ENCODE measurements at regions not wholly inside any gene's neighbourhood (a gene's known extent, or its start where the extent isn't known, plus 50 kb on each side); places are given as distances from the start of the nearest gene placed in this dataset.

- DNase-seq = no peak
- intact Hi-C loops (cut with DNase I; ENCODE audit: low total_unique reads) = no loop called here
- Histone ChIP-seq H3K27ac (no peak overlapping the region), H3K27me3 (replicated peaks in 1 of 7) (no peaks in the 10 kb centered on the region), H3K9me3 (peaks cover 0 to 6% (median 1%) of the 10 kb centered on the region in 8 donors), H3K4me3 (no peak overlapping the region), H3K4me1 (peaks cover 0 to 5% (median 0%) of the 10 kb centered on the region in 6 donors), H3K36me3 (no peaks in the 10 kb centered on the region)
- TF ChIP-seq POLR2A (IDR thresholded peaks at IDR 0.05) (no peak), POLR2AphosphoS5 (IDR thresholded peaks at IDR 0.05) (no peak)
- TF ChIP-seq, protein P1, sequence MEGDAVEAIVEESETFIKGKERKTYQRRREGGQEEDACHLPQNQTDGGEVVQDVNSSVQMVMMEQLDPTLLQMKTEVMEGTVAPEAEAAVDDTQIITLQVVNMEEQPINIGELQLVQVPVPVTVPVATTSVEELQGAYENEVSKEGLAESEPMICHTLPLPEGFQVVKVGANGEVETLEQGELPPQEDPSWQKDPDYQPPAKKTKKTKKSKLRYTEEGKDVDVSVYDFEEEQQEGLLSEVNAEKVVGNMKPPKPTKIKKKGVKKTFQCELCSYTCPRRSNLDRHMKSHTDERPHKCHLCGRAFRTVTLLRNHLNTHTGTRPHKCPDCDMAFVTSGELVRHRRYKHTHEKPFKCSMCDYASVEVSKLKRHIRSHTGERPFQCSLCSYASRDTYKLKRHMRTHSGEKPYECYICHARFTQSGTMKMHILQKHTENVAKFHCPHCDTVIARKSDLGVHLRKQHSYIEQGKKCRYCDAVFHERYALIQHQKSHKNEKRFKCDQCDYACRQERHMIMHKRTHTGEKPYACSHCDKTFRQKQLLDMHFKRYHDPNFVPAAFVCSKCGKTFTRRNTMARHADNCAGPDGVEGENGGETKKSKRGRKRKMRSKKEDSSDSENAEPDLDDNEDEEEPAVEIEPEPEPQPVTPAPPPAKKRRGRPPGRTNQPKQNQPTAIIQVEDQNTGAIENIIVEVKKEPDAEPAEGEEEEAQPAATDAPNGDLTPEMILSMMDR (IDR thresholded peaks at IDR 0.05 in 8 of 11, conservative IDR thresholded peaks at IDR 0.05 in 3 of 11) = no peak
These were observed 476.3 kb downstream of the SIPA1L2 start for GRCh38 chr1:232153652-232154051.

- DNase-seq = no peak
- intact Hi-C loops (cut with DNase I; ENCODE audit: low total_unique reads) = no loop called here
- TF ChIP-seq, protein P1 (IDR thresholded peaks at IDR 0.05 in 8 of 11, conservative IDR thresholded peaks at IDR 0.05 in 3 of 11) = no peak
- TF ChIP-seq POLR2A (IDR thresholded peaks at IDR 0.05) (no peak), POLR2AphosphoS5 (IDR thresholded peaks at IDR 0.05) (no peak)
- Histone ChIP-seq H3K9me3 (peaks cover 0 to 2% (median 0%) of the 10 kb centered on the region in 8 donors), H3K4me3 (no peak overlapping the region), H3K27ac (no peak overlapping the region), H3K36me3 (no peaks in the 10 kb centered on the region), H3K4me1 (peaks cover 0 to 5% (median 0%) of the 10 kb centered on the region in 6 donors), H3K27me3 (replicated peaks in 1 of 7) (no peaks in the 10 kb centered on the region)
- 63 to 74% (median 70%) methylated on average over 8 of the region's 8 CpGs for WGBS, 5 donors
These were observed 479.0 kb downstream of the SIPA1L2 start for GRCh38 chr1:232150770-232151548.

DNA sequence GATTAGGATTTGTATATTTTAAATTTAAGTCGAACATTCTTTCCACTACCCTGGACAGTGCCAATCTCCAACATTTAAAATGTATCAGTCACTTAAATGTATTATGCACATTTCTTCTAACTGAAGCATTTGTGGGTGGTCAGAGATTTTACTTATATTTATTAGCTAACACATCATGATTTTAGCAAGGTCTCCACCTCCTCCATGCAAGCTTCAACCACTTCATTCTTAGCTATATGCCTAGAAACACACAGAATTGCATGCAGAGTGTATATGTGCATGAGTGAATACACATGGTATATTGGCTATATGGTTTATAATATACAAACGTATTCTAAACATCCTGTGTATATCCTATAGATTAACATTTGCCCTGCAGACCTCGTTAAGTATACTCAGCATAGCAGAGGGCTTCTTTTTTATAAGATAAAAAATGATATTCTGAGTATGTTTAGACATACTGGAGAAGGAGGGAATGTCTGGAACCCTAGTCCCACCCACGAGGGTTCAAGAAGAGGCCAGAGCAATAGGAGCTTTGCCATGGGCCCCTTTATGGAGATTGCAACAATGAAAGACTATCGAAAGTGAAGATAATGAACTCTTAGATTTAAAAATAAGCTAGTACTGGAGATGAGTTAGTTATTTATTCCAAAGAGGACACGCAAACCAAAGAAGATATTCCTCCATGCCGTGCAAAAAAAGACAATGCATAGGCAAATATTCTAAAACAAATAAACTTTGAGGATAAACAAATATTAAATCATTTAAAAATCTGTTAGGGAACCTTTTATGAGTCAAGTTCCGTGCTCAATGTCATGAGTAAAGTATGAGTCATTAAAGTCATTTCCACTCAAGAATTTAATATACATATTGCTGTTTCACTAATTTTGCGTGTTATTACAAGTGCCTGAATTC lies 480.4 kb downstream of the SIPA1L2 start:
- Histone ChIP-seq H3K27me3 (replicated peaks in 1 of 7) (no peaks in the 10 kb centered on the region), H3K4me1 (peaks cover 0 to 5% (median 0%) of the 10 kb centered on the region in 6 donors), H3K27ac (no peak overlapping the region), H3K36me3 (no peaks in the 10 kb centered on the region), H3K9me3 (no peaks in the 10 kb centered on the region), H3K4me3 (no peak overlapping the region)
- 62 to 78% (median 73%) methylated on average over 9 of the region's 9 CpGs for WGBS, 5 donors
- intact Hi-C loops (cut with DNase I; ENCODE audit: low total_unique reads) = no loop called here
- DNase-seq = no peak
- no peak for TF ChIP-seq POLR2A (IDR thresholded peaks at IDR 0.05)
- TF ChIP-seq, protein P1 (IDR thresholded peaks at IDR 0.05 in 8 of 11, conservative IDR thresholded peaks at IDR 0.05 in 3 of 11) = no peak
- TF ChIP-seq POLR2AphosphoS5 (IDR thresholded peaks at IDR 0.05) = no peak

DNA sequence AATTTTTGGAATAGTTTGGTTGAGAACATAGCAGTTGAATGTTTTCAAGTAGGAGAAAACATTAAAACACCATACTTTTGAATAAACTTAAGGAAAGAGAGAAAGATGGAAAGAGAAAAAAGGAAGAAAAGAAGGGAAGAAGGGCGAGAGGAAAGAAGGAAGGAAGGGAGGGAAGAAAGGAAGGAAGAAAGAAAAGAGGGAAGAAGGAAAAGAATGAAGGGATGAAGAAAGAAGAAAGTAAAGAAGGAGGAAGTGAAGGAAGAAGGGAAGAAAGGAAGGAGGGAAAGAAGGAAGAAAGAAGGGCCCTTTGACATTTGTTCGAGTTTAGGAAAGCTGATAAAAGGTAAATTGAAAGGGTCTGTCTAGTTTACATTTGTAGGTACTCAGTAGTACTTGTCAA lies 482.7 kb downstream of the SIPA1L2 start:
- WGBS, 5 donors = 70 to 94% (median 78%) methylated on average over 2 of the region's 2 CpGs

More for the DNA sequence above, 482.7 kb downstream of the SIPA1L2 start:
- no peak for DNase-seq
- Histone ChIP-seq H3K27me3 (replicated peaks in 1 of 7) (no peaks in the 10 kb centered on the region), H3K4me1 (peaks cover 0 to 5% (median 0%) of the 10 kb centered on the region in 6 donors), H3K9me3 (no peaks in the 10 kb centered on the region), H3K4me3 (no peak overlapping the region), H3K27ac (no peak overlapping the region), H3K36me3 (no peaks in the 10 kb centered on the region)
- TF ChIP-seq POLR2A (IDR thresholded peaks at IDR 0.05) = no peak
- TF ChIP-seq, protein P1 (IDR thresholded peaks at IDR 0.05 in 8 of 11, conservative IDR thresholded peaks at IDR 0.05 in 3 of 11) = no peak
- TF ChIP-seq POLR2AphosphoS5 (IDR thresholded peaks at IDR 0.05) = no peak
- intact Hi-C loops (cut with DNase I; ENCODE audit: low total_unique reads) = no loop called here
